HEK293T (cell line): ENCODE measurements at regions not wholly inside any gene's neighbourhood (a gene's known extent, or its start where the extent isn't known, plus 50 kb on each side); places are given as distances from the start of the nearest gene placed in this dataset.

ENCODE experiments used
- FOXK2 ChIP-seq: fragments of 450-650 bp; IDR thresholded peaks from 2 replicates; pipeline ENCODE4 v1.6.1; 2016; ENCODE audit warnings: mild to moderate bottlenecking
- FOXM1 ChIP-seq: fragments of 450-650 bp; IDR thresholded peaks from 2 replicates; pipeline ENCODE4 v1.6.1; 2017; ENCODE audit warnings: mild to moderate bottlenecking, borderline replicate concordance
- HDGF ChIP-seq: fragments of 450-650 bp; IDR thresholded peaks from 2 replicates; pipeline ENCODE4 v1.6.1; 2017; ENCODE audit warnings: antibody characterized with exemption, borderline replicate concordance
- NFRKB ChIP-seq: fragments of 450-650 bp; IDR thresholded peaks from 2 replicates; pipeline ENCODE4 v1.6.1; 2016; ENCODE audit warnings: mild to moderate bottlenecking, moderate library complexity
- SP1 ChIP-seq: fragments of 450-650 bp; IDR thresholded peaks from 2 replicates; pipeline ENCODE4 v1.6.1; 2017
- TARDBP ChIP-seq: fragments of 450-650 bp; IDR thresholded peaks from 2 replicates; pipeline ENCODE4 v1.6.1; 2016
- TF ChIP-seq, protein P1 (sequence below): fragments of 450-650 bp; IDR thresholded peaks from 2 replicates; pipeline ENCODE4 v1.6.1; 2016

DNA sequence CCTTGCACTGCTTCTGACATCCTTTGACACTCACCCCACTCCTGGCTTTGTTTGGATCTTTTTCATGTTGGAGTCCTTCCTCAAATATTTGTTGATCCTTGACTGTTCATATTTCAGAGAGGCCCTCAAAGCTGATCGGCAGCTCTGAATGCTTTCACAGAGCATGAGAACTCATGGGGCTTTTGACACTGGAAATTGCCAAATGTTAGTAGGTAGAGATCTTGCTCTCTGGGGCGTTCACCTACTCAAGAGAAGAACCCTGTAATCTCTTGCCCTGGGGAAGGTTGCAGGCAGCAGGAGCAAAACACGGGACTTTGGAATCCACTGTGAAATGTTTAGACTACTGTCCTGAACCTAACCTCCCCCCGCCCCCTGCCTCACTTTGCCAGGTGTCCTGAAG lies 67.4 kb upstream of the STUM start:
- no peak for TF ChIP-seq NFRKB
- TF ChIP-seq, protein P1, sequence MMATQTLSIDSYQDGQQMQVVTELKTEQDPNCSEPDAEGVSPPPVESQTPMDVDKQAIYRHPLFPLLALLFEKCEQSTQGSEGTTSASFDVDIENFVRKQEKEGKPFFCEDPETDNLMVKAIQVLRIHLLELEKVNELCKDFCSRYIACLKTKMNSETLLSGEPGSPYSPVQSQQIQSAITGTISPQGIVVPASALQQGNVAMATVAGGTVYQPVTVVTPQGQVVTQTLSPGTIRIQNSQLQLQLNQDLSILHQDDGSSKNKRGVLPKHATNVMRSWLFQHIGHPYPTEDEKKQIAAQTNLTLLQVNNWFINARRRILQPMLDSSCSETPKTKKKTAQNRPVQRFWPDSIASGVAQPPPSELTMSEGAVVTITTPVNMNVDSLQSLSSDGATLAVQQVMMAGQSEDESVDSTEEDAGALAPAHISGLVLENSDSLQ: no peak
- no peak for TF ChIP-seq FOXK2
- TF ChIP-seq HDGF: no peak
- no peak for TF ChIP-seq FOXM1
- TF ChIP-seq TARDBP: no peak
- no peak for TF ChIP-seq SP1
